ENCODE measurements at regions not wholly inside any gene's neighbourhood (a gene's known extent, or its start where the extent isn't known, plus 50 kb on each side); places are given as distances from the start of the nearest gene placed in this dataset.

DNA sequence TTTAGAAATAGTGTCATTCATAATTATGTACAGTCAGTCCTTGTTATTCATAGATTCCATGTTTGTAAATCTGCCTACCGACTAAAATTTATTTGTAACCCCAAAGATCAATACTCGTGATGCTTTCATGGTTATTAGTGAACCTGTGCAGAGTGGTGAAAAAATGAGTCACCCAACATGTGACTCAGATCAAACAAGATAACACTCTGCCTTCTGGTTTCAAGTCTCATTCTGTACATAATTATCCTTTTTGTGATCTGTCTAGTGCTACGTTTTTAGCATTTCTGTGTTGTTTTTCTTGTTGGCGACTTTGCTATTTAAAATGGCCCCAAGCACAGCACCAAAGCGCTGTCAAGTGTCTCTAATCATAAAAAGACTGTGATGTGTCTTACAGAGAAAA, 274.7 kb downstream of the SUCLA2 start:
- no peak for TF ChIP-seq POLR2A (IDR thresholded peaks at IDR 0.05; ENCODE audit: low read depth, low read length)
- TF ChIP-seq TAF1 (IDR thresholded peaks at IDR 0.05; ENCODE audit: low read depth, low read length), result no peak
- no peak for TF ChIP-seq SPI1 (IDR thresholded peaks at IDR 0.05; ENCODE audit: low read depth, low read length)
- no peak for TF ChIP-seq POLR2AphosphoS5 (IDR thresholded peaks at IDR 0.05; ENCODE audit: low read depth, low read length)
